GM18507 (cell line): ENCODE measurements at regions not wholly inside any gene's neighbourhood (a gene's known extent, or its start where the extent isn't known, plus 50 kb on each side); places are given as distances from the start of the nearest gene placed in this dataset.
"Not testable (repeated sequence)": the region's sequence is repeated elsewhere in the genome, so short reads cannot be mapped to it uniquely, and the experiment has no call there.

ENCODE experiments used
- DNase-seq: peaks from one replicate; pipeline ENCODE4 v3.0.0; 2011; ENCODE audit warnings: low read depth; ENCODE audit not compliant: insufficient read length; ENCODE audit errors: extremely low spot score
- FAIRE-seq: peaks from 2 replicates; lab custom pipeline; 2011; peaks lifted over from hg19 to GRCh38; lab: Jason Lieb, UNC

- FAIRE-seq, result no peak
- DNase-seq, result no peak
Measured at GRCh38 chr13:33409673-33410510, 124.3 kb upstream of the STARD13 start.

GRCh38 chr13:33410619-33411018 is 125.1 kb upstream of the STARD13 start:
- FAIRE-seq, result no peak
- DNase-seq, result no peak

GRCh38 chr13:33411312-33411711 is 125.8 kb upstream of the STARD13 start:
- DNase-seq, result no peak
- no peak for FAIRE-seq

- DNase-seq, result no peak
- FAIRE-seq, result no peak
Measured at GRCh38 chr13:33415822-33416221, 130.3 kb upstream of the STARD13 start.

- not testable (repeated sequence) for DNase-seq, FAIRE-seq
Measured at GRCh38 chr13:33418224-33418953, 132.8 kb upstream of the STARD13 start.

- not testable (repeated sequence) for DNase-seq, FAIRE-seq
Measured at GRCh38 chr13:33420117-33420516, 134.6 kb upstream of the STARD13 start.

GRCh38 chr13:33426131-33426530 is 140.6 kb upstream of the STARD13 start:
- no peak for FAIRE-seq

GRCh38 chr13:33433316-33433715 is 147.8 kb upstream of the STARD13 start:
- DNase-seq (no peak), FAIRE-seq (no peak)

More at GRCh38 chr13:33426131-33426530, 140.6 kb upstream of the STARD13 start:
- DNase-seq, result no peak

- FAIRE-seq (no peak), DNase-seq (no peak)
Measured at GRCh38 chr13:33434676-33435075, 149.1 kb upstream of the STARD13 start.

- FAIRE-seq (no peak), DNase-seq (no peak)
Measured at GRCh38 chr13:33435207-33435606, 149.7 kb upstream of the STARD13 start.

- FAIRE-seq, result no peak
Measured at GRCh38 chr13:33438918-33439317, 153.4 kb upstream of the STARD13 start.

GRCh38 chr13:33441015-33441414 is 155.5 kb upstream of the STARD13 start:
- DNase-seq (no peak), FAIRE-seq (peak; percentile 46)

More at GRCh38 chr13:33438918-33439317, 153.4 kb upstream of the STARD13 start:
- DNase-seq, result no peak

GRCh38 chr13:33445024-33445423 is 159.5 kb upstream of the STARD13 start:
- DNase-seq (no peak), FAIRE-seq (no peak)

- DNase-seq (no peak), FAIRE-seq (no peak)
Measured at GRCh38 chr13:33445476-33445875, 159.9 kb upstream of the STARD13 start.

- DNase-seq, result no peak
- FAIRE-seq, result no peak
Measured at GRCh38 chr13:33446821-33447725, 161.5 kb upstream of the STARD13 start.

GRCh38 chr13:33448889-33449288 is 163.3 kb upstream of the STARD13 start:
- no peak for FAIRE-seq
- DNase-seq, result no peak

- DNase-seq (no peak), FAIRE-seq (no peak)
Measured at GRCh38 chr13:33450956-33451709, 165.6 kb upstream of the STARD13 start.

- DNase-seq (no peak), FAIRE-seq (no peak)
Measured at GRCh38 chr13:33452873-33453517, 167.4 kb upstream of the STARD13 start.

GRCh38 chr13:33453936-33454335 is 168.4 kb upstream of the STARD13 start:
- DNase-seq (no peak), FAIRE-seq (no peak)
